ENCODE measurements at regions not wholly inside any gene's neighbourhood (a gene's known extent, or its start where the extent isn't known, plus 50 kb on each side); places are given as distances from the start of the nearest gene placed in this dataset.

GRCh38 chr1:225707824-225708223 is 54.9 kb upstream of the ENAH start:
- DNase-seq, result no peak

- no peak for DNase-seq
These were observed 56.2 kb upstream of the ENAH start for GRCh38 chr1:225709101-225709500.

DNA sequence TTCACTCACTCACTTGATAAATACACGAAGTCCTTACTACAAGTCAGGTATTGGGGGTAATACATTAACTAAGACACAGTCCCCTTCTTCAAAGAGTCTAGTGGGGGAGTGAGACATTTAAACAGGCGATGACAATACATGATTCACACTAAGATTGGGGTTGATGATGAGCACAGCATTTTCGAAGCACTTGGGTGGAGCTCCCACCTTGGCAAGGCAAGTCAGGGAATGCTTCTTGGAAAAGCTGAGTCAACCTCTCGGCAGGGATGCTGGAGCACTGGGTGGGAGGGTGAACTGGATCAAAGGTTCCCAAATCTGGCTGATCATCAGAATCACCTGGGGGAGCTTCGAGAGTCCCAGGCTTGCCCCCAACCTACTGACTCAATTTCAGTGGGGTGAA is 57.9 kb upstream of the ENAH start:
- DNase-seq, result no peak

GRCh38 chr1:225711236-225711937 is 58.5 kb upstream of the ENAH start:
- no peak for DNase-seq

DNA sequence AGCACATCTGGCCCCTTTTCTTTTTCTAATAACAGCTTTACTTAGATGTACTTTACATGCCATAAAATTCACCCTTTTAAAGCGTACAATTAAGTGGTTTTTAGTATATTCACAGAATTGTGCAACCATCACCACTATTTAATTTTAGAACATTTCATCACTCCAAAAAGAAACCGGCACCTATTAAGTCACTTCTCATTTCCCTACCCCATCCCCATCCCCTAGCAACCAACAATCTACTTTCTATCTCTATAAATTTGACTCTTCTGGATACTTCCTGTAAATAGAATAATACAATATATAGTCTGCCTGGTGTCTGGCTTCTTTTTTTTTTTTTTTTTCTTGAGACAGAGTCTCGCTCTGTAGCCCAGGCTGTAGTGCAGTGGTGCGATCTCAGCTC is 59.5 kb upstream of the ENAH start:
- peak; percentile 99 for DNase-seq

DNA sequence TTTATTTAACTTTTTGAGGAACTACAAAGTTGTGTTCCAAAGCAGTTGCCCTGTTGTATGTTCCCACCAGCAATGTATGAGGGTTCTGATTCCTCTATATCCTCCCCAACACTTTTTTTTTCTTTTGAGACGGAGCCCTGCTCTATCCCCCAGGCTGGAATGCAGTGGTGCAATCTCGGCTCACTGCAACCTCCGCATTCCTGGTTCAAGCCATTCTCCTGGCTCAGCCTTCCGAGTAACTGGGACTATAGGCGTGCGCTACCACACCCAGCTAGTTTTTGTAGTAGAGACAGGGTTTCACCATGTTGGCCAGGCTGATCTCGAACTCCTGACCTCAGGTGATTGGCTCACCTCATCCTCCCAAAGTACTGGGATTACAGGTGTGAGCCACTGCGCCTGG is 60.4 kb upstream of the ENAH start:
- no peak for DNase-seq

DNA sequence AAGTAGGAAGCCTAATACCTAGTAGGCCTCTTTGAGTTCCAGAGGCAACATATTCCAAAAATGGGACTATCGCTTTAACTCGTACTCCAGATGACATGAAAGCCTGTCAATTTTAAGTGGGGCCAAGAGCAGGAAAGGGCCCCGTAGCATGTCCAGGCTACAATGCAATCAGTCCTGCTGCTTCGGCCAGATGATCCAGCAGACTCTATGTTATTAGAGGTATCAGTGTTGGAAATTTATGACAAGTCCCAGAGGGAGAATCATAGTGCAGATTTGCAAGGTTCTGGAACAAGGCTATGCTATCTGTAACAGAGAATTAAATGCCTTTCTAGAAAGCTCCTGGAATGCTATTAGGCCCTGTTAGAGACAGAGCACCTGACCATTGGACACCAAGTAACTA is 56.7 kb upstream of the SRP9 start:
- DNase-seq, result no peak

- DNase-seq, result no peak
These were observed 53.4 kb upstream of the SRP9 start for GRCh38 chr1:225724251-225724650.

All from SIG-M5 (cell line).